ENCODE measurements at regions not wholly inside any gene's neighbourhood (a gene's known extent, or its start where the extent isn't known, plus 50 kb on each side); places are given as distances from the start of the nearest gene placed in this dataset.

DNA sequence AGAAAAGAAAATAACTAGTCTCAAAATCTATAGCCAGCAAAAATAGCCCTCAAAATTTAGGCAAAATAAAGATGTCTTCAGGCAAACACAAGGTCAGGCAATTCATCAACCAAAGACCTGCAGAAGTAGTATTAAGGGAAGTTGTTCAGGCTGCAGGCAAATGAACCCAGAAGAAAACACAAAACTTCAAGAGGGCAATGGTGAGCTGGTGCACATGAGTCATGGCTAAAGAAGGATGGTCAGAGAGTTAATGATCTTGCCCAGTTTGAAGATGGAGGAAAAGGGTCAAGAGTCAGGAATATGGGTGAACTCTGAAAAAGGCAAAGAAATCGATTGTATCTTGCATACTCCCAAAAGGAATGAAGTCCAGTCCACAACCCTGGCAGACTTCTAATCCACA is 83.1 kb upstream of the FAT4 start:
- H3K9ac ChIP-seq (ENCODE audit: low read length) = no peak overlapping the region
- ChIA-PET POLR2A (no interaction called here), RAD21 (ENCODE audit: low non-redundant PET in 1 of 2, low total read pairs in 2 of 2, uncharacterized antibody in 2 of 2, unreplicated experiment in 2 of 2) (no interaction called here), CTCF (interaction anchor here (1.3 kb wide), 1 partner anchor 898 kb away, joined by 3 read pairs; no protein-coding TSS in a partner anchor)
- no TSS peak for BruUV-seq (replicated peaks)
- H3K79me2 ChIP-seq (ENCODE audit: insufficient read depth, low read length) = no peaks in the 10 kb centered on the region
- ATAC-seq (no peak), DNase-seq (ENCODE audit: low read depth, low spot score) (no peak)
- no peaks in the 10 kb centered on the region for H3K36me3 ChIP-seq (ENCODE audit: control insufficient read depth in 1 of 2, insufficient read depth in 2 of 2, low read length in 2 of 2)
- H4K20me1 ChIP-seq (ENCODE audit: insufficient read depth) = no peaks in the 10 kb centered on the region
- no peaks in the 10 kb centered on the region for H3K27me3 ChIP-seq (ENCODE audit: insufficient read depth, low read length)
- H3K4me3 ChIP-seq (replicated peaks in 1 of 2; ENCODE audit: low read depth in 1 of 2, low read length in 2 of 2) = no peak overlapping the region
- no peak overlapping the region for H2AFZ ChIP-seq (ENCODE audit: low read depth, low read length, poor library complexity, severe bottlenecking)
- H3K27ac ChIP-seq (ENCODE audit: low read depth, low read length) = no peak overlapping the region
- H3K4me2 ChIP-seq (ENCODE audit: low read length) = no peak overlapping the region
- H3K9me3 ChIP-seq (ENCODE audit: control insufficient read depth in 1 of 2, insufficient read depth in 1 of 2, low read depth in 1 of 2, low read length in 2 of 2) = no peaks in the 10 kb centered on the region
- H3K9me2 ChIP-seq (ENCODE audit: insufficient read depth) = no peaks in the 10 kb centered on the region
- no peaks in the 10 kb centered on the region for H3K4me1 ChIP-seq (ENCODE audit: control insufficient read depth in 1 of 2, insufficient read depth in 2 of 2, low read length in 2 of 2)
- TF ChIP-seq FOSL1 (IDR thresholded peaks at IDR 0.05; ENCODE audit: low read depth) (no peak), POLR2AphosphoS5 (IDR thresholded peaks at IDR 0.05; ENCODE audit: low read depth, low read length) (no peak), ATF3 (IDR thresholded peaks at IDR 0.05) (no peak), EGR1 (IDR thresholded peaks at IDR 0.05; ENCODE audit: low read depth) (no peak), YY1 (IDR thresholded peaks at IDR 0.05; ENCODE audit: extremely low read depth, insufficient replicate concordance, low read depth, low read length) (no peak), ZFX (IDR thresholded peaks at IDR 0.05) (no peak), POLR2A (IDR thresholded peaks at IDR 0.05; ENCODE audit: borderline replicate concordance, extremely low read depth, insufficient read depth, insufficient read length) (no peak), MAX (IDR thresholded peaks at IDR 0.05) (no peak), ELF1 (IDR thresholded peaks at IDR 0.05; ENCODE audit: borderline replicate concordance, low read depth) (no peak)
- TF ChIP-seq, protein P1, sequence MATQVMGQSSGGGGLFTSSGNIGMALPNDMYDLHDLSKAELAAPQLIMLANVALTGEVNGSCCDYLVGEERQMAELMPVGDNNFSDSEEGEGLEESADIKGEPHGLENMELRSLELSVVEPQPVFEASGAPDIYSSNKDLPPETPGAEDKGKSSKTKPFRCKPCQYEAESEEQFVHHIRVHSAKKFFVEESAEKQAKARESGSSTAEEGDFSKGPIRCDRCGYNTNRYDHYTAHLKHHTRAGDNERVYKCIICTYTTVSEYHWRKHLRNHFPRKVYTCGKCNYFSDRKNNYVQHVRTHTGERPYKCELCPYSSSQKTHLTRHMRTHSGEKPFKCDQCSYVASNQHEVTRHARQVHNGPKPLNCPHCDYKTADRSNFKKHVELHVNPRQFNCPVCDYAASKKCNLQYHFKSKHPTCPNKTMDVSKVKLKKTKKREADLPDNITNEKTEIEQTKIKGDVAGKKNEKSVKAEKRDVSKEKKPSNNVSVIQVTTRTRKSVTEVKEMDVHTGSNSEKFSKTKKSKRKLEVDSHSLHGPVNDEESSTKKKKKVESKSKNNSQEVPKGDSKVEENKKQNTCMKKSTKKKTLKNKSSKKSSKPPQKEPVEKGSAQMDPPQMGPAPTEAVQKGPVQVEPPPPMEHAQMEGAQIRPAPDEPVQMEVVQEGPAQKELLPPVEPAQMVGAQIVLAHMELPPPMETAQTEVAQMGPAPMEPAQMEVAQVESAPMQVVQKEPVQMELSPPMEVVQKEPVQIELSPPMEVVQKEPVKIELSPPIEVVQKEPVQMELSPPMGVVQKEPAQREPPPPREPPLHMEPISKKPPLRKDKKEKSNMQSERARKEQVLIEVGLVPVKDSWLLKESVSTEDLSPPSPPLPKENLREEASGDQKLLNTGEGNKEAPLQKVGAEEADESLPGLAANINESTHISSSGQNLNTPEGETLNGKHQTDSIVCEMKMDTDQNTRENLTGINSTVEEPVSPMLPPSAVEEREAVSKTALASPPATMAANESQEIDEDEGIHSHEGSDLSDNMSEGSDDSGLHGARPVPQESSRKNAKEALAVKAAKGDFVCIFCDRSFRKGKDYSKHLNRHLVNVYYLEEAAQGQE (IDR thresholded peaks at IDR 0.05; ENCODE audit: low read depth) = no peak
- intact Hi-C loops (cut with micrococcal nuclease) = no loop called here

Measured in HCT116 (cell line).